A673 (cell line): ENCODE measurements at regions not wholly inside any gene's neighbourhood (a gene's known extent, or its start where the extent isn't known, plus 50 kb on each side); places are given as distances from the start of the nearest gene placed in this dataset.

Experiments used
- BruUV-seq: library from RNA; stranded (reverse); fragments of 400-500 nt; replicated peaks from 2 replicates; lab custom pipeline; 2021; lab: Mats Ljungman, UMichigan
- CTCF ChIA-PET: fragments of 300-600 bp; sonication (Branson Sonifier 250); formaldehyde crosslinking; loops from one replicate; lab custom pipeline; 2022; ENCODE audit warnings: antibody characterized with exemption; lab: Charles Lee
- POLR2A ChIA-PET: fragments of 300-600 bp; sonication (Branson Sonifier 250); formaldehyde crosslinking; loops from one replicate; lab custom pipeline; 2022; ENCODE audit warnings: antibody characterized with exemption; ENCODE audit not compliant: low non-redundant PET; lab: Charles Lee
- DNase-seq: peaks from one replicate; pipeline ENCODE4 v3.0.0-alpha.2; 2015; ENCODE audit warnings: low spot score
- H3K27ac ChIP-seq: fragments of 200-600 bp; sonication (generic); 2 replicates; pipeline ENCODE4 v1.5.1; 2016; ENCODE audit warnings: mixed run types, low read depth, mild to moderate bottlenecking, mixed read lengths, antibody characterized with exemption, low read length; ENCODE audit not compliant: poor library complexity, severe bottlenecking
- H3K27me3 ChIP-seq: fragments of 200-600 bp; sonication (generic); replicated peaks from 2 replicates; pipeline ENCODE4 v1.6.1; 2017; ENCODE audit warnings: mixed run types, low read depth, mild to moderate bottlenecking, mixed read lengths, antibody characterized with exemption, low read length; ENCODE audit not compliant: insufficient read depth, poor library complexity
- H3K36me3 ChIP-seq: fragments of 200-600 bp; sonication (generic); 2 replicates; pipeline ENCODE4 v1.6.1; 2016; ENCODE audit warnings: mixed run types, mild to moderate bottlenecking, mixed read lengths, antibody characterized with exemption, low read length; ENCODE audit not compliant: insufficient read depth, poor library complexity, severe bottlenecking
- H3K4me1 ChIP-seq: fragments of 200-600 bp; sonication (generic); 2 replicates; pipeline ENCODE4 v1.6.1; 2017; ENCODE audit warnings: mixed run types, mild to moderate bottlenecking, mixed read lengths, antibody characterized with exemption, low read length; ENCODE audit not compliant: insufficient read depth, poor library complexity, severe bottlenecking
- H3K4me3 ChIP-seq: fragments of 200-600 bp; sonication (generic); 2 replicates; pipeline ENCODE4 v1.5.1; 2016; ENCODE audit warnings: low read depth, mixed run types, mild to moderate bottlenecking, mixed read lengths, low read length; ENCODE audit not compliant: poor library complexity, severe bottlenecking
- H3K9me3 ChIP-seq: fragments of 200-600 bp; sonication (generic); 2 replicates; pipeline ENCODE4 v1.6.1; 2016; ENCODE audit warnings: mixed run types, low read depth, mild to moderate bottlenecking, mixed read lengths, antibody characterized with exemption, low read length; ENCODE audit not compliant: poor library complexity, severe bottlenecking
- EZH2 ChIP-seq: fragments of 200-600 bp; sonication (generic); IDR thresholded peaks from 2 replicates; pipeline ENCODE4 v1.6.1; 2017; ENCODE audit warnings: borderline replicate concordance, low read depth, mild to moderate bottlenecking, mixed read lengths, antibody characterized with exemption, low read length; ENCODE audit not compliant: poor library complexity, severe bottlenecking
- intact Hi-C: fragments of 100-400 bp; cut with micrococcal nuclease; formaldehyde crosslinking; loops from one replicate; pipeline ENCODE4 v1.10.0; 2022; ENCODE audit not compliant: unreplicated experiment
- TF ChIP-seq, protein P1 (sequence below): fragments of 300-800, 200-600 bp; sonication (generic); conservative IDR thresholded peaks from 2 replicates; pipeline ENCODE4 v1.5.1; 2017; ENCODE audit warnings: low read depth, mild to moderate bottlenecking, antibody characterized with exemption, low read length, moderate library complexity, mixed read lengths

DNA sequence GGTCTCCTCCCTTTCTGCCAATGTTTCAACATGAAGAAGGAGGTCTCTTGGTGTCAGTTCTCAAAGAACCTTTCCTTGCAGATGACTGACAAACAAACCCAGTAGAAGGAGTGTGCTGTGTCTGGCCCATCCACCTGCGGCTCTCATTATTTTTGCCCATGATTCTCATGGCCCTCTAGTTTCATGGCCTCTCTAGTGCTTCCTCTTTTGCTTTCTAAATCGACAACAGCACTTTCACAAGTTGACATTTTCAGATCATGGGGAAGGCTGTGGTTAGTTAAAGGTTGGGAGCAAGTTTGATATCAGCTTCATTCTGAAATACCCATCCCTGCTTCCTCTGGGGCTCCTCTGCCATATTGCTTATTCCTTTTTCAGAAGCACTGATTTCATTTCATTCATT is 805.2 kb downstream of the SLC4A3 start:
- TF ChIP-seq EZH2, result no peak
- TF ChIP-seq, protein P1, sequence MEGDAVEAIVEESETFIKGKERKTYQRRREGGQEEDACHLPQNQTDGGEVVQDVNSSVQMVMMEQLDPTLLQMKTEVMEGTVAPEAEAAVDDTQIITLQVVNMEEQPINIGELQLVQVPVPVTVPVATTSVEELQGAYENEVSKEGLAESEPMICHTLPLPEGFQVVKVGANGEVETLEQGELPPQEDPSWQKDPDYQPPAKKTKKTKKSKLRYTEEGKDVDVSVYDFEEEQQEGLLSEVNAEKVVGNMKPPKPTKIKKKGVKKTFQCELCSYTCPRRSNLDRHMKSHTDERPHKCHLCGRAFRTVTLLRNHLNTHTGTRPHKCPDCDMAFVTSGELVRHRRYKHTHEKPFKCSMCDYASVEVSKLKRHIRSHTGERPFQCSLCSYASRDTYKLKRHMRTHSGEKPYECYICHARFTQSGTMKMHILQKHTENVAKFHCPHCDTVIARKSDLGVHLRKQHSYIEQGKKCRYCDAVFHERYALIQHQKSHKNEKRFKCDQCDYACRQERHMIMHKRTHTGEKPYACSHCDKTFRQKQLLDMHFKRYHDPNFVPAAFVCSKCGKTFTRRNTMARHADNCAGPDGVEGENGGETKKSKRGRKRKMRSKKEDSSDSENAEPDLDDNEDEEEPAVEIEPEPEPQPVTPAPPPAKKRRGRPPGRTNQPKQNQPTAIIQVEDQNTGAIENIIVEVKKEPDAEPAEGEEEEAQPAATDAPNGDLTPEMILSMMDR, result no peak
- ChIA-PET POLR2A (no interaction called here), CTCF (no interaction called here)
- DNase-seq, result no peak
- Histone ChIP-seq H3K9me3 (no peaks in the 10 kb centered on the region), H3K4me1 (peaks cover 5% of the 10 kb centered on the region), H3K27me3 (no peaks in the 10 kb centered on the region), H3K27ac (no peak overlapping the region), H3K36me3 (no peaks in the 10 kb centered on the region), H3K4me3 (no peak overlapping the region)
- intact Hi-C loops, result no loop called here
- BruUV-seq, result no TSS peak

DNA sequence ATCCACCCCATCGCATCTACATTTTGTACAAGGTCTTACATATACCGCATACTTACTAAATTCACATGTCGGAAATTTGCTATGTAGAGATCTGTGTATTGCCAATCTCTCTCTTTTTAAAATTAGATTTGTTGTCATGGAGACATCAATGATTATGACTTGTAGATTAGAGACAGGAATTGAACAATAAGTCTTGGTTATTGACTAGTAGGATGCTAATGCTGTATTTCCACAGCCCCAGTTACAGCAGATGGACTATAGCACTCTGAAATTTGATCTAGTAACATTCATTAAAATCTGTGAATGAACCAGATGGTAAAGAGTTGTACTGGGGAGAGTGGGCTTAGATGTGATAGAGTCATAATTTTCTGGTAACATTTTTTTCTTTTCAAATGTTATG is 805.7 kb downstream of the SLC4A3 start:
- no peak overlapping the region for H3K4me3 ChIP-seq
- DNase-seq, result no peak
- H3K4me1 ChIP-seq, result peaks cover 5% of the 10 kb centered on the region
- intact Hi-C loops, result no loop called here
- no peaks in the 10 kb centered on the region for H3K27me3 ChIP-seq
- ChIA-PET POLR2A (no interaction called here), CTCF (no interaction called here)
- H3K36me3 ChIP-seq, result no peaks in the 10 kb centered on the region
- TF ChIP-seq, protein P1, result no peak
- TF ChIP-seq EZH2, result no peak
- no peak overlapping the region for H3K27ac ChIP-seq
- H3K9me3 ChIP-seq, result no peaks in the 10 kb centered on the region
- BruUV-seq, result no TSS peak

DNA sequence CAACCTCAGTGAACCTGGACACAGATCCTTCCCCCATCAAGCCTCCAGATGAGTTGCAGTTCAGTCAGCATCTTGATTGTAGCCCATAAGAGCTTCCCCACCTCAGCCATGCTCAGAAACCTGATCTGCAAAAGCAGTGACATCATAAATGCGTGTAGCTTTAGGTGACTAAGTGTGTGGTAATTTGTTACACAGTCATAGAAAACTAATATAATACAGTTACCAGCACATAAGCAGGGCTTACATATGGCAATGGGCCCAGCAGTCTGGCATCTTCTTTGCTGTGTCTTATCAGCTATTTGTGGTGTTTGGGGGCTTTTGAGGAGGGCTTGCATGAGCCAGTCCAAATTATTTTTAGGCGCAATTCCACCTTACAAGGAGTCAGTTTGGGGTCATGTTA is 807.0 kb downstream of the SLC4A3 start:
- TF ChIP-seq, protein P1, result no peak
- TF ChIP-seq EZH2, result no peak
- ChIA-PET CTCF (no interaction called here), POLR2A (no interaction called here)
- BruUV-seq, result no TSS peak
- H3K9me3 ChIP-seq, result no peaks in the 10 kb centered on the region
- H3K4me3 ChIP-seq, result no peak overlapping the region
- no peak overlapping the region for H3K27ac ChIP-seq
- intact Hi-C loops, result no loop called here
- DNase-seq, result no peak
- H3K27me3 ChIP-seq, result no peaks in the 10 kb centered on the region
- H3K4me1 ChIP-seq, result peaks cover 5% of the 10 kb centered on the region
- no peaks in the 10 kb centered on the region for H3K36me3 ChIP-seq
